Endothelial cell of umbilical vein (primary cell): ENCODE measurements at regions not wholly inside any gene's neighbourhood (a gene's known extent, or its start where the extent isn't known, plus 50 kb on each side); places are given as distances from the start of the nearest gene placed in this dataset.

Source experiments
- BruUV-seq: library from RNA; stranded (reverse); fragments of 400-500 nt; replicated peaks from 2 replicates; lab custom pipeline; 2021; lab: Mats Ljungman, UMichigan
- CTCF ChIA-PET: fragments of 300-600, 350-600 bp; sonication (Branson Sonifier 250); formaldehyde crosslinking; loops from one replicate; lab custom pipeline; 2021; ENCODE audit warnings: antibody characterized with exemption, inconsistent platforms; lab: Charles Lee
- POLR2A ChIA-PET: fragments of 300-600, 350-600 bp; sonication (Branson Sonifier 250); formaldehyde crosslinking; loops from one replicate; lab custom pipeline; 2021; ENCODE audit warnings: antibody characterized with exemption, inconsistent platforms; lab: Charles Lee
- DNase-seq: peaks from one replicate; pipeline ENCODE4 v3.0.0-alpha.2; 2011; ENCODE audit warnings: low read depth, low spot score
- FAIRE-seq: peaks from 2 replicates; lab custom pipeline; 2011; peaks lifted over from hg19 to GRCh38; lab: Jason Lieb, UNC
- H2AFZ ChIP-seq: 2 replicates; pipeline ENCODE4 v1.6.0; 2012; ENCODE audit warnings: low read depth, low read length, control low read depth, inconsistent platforms
- H3K27ac ChIP-seq: 2 replicates; pipeline ENCODE4 v1.5.1; 2011; ENCODE audit warnings: low read depth, mild to moderate bottlenecking, control low read depth, low read length, moderate library complexity; ENCODE audit not compliant: insufficient read depth
- H3K27me3 ChIP-seq, 2 experiments: 2 replicates each; pipeline versions ENCODE4 v1.6.0 to v1.6.1; 2011; ENCODE audit warnings: low read length in 2 of 2, mixed read lengths in 1 of 2; ENCODE audit not compliant: control insufficient read depth in 2 of 2, insufficient read depth in 2 of 2
- H3K36me3 ChIP-seq, 2 experiments: 2 replicates in 1 of 2; 3 replicates in 1 of 2; pipeline ENCODE4 v1.5.1; 2011; ENCODE audit warnings: low read length in 2 of 2, mild to moderate bottlenecking in 1 of 2, moderate library complexity in 1 of 2; ENCODE audit not compliant: control insufficient read depth in 2 of 2, insufficient read depth in 2 of 2; ENCODE audit errors: extremely low read depth in 1 of 2
- H3K4me1 ChIP-seq: 3 replicates; pipeline ENCODE4 v1.5.1; 2011; ENCODE audit warnings: mild to moderate bottlenecking, low read length; ENCODE audit not compliant: control insufficient read depth, insufficient read depth; ENCODE audit errors: extremely low read depth
- H3K4me2 ChIP-seq: 2 replicates; pipeline ENCODE4 v1.6.1; 2011; ENCODE audit warnings: low read length, control low read depth, mixed read lengths; ENCODE audit not compliant: insufficient read depth
- H3K4me3 ChIP-seq, 3 experiments: fragments of 200-600 bp in 1 of 3; sonication (generic), shearing (Covaris generic) in 1 of 3; replicated peaks in 1 of 3; 2 replicates each; pipeline ENCODE4 v1.5.1; 2011 to 2016; ENCODE audit warnings: control low read depth in 3 of 3, low read length in 3 of 3, mild to moderate bottlenecking in 2 of 3, inconsistent platforms in 1 of 3, low read depth in 1 of 3, moderate library complexity in 1 of 3; ENCODE audit not compliant: insufficient read depth in 1 of 3
- H3K79me2 ChIP-seq: 2 replicates; pipeline ENCODE4 v1.6.0; 2012; ENCODE audit warnings: low read length, inconsistent platforms; ENCODE audit not compliant: control insufficient read depth, insufficient read depth
- H3K9ac ChIP-seq: replicated peaks from 2 replicates; pipeline ENCODE3; 2011; ENCODE audit warnings: low read length, control low read depth; ENCODE audit not compliant: insufficient read depth; ENCODE audit errors: extremely low read depth
- H3K9me1 ChIP-seq: replicated peaks from 3 replicates; pipeline ENCODE4 v1.6.0; 2011; ENCODE audit warnings: mild to moderate bottlenecking, low read length; ENCODE audit not compliant: control insufficient read depth, insufficient read depth; ENCODE audit errors: extremely low read depth
- H3K9me3 ChIP-seq: replicated peaks from 2 replicates; pipeline ENCODE4 v1.5.1; 2012; ENCODE audit warnings: low read length, inconsistent platforms; ENCODE audit not compliant: control insufficient read depth, insufficient read depth
- H4K20me1 ChIP-seq: replicated peaks from 2 replicates; pipeline ENCODE3; 2011; ENCODE audit warnings: mild to moderate bottlenecking, low read length; ENCODE audit not compliant: control insufficient read depth, insufficient read depth; ENCODE audit errors: extremely low read depth
- EZH2 ChIP-seq: IDR thresholded peaks from 2 replicates; pipeline ENCODE4 v1.6.1; 2012; ENCODE audit warnings: borderline replicate concordance, low read depth, mild to moderate bottlenecking, moderate library complexity, low read length, inconsistent platforms; ENCODE audit not compliant: severe bottlenecking
- FOS ChIP-seq: IDR thresholded peaks from 2 replicates; pipeline ENCODE4 v1.6.1; 2011; ENCODE audit warnings: mild to moderate bottlenecking, low read length, moderate library complexity, borderline replicate concordance; ENCODE audit not compliant: insufficient read depth
- GATA2 ChIP-seq: IDR thresholded peaks from 2 replicates; pipeline ENCODE4 v1.7.0; 2011; ENCODE audit warnings: low read depth, mild to moderate bottlenecking, moderate library complexity, mixed read lengths, low read length; ENCODE audit not compliant: insufficient read length, insufficient read depth
- JUN ChIP-seq: IDR thresholded peaks from 2 replicates; pipeline ENCODE4 v1.6.1; 2011; ENCODE audit warnings: borderline replicate concordance, low read depth; ENCODE audit not compliant: insufficient read length, insufficient read depth
- MYC ChIP-seq: IDR thresholded peaks from one replicate; pipeline ENCODE4 v1.6.1; 2011; ENCODE audit warnings: mild to moderate bottlenecking, low read depth, low read length
- POLR2A ChIP-seq: IDR thresholded peaks from 2 replicates; pipeline ENCODE4 v1.6.1; 2012; ENCODE audit warnings: low read depth, mild to moderate bottlenecking, control low read depth, low read length
- POLR2AphosphoS5 ChIP-seq: IDR thresholded peaks from 2 replicates; pipeline ENCODE4 v1.6.1; 2012; ENCODE audit warnings: low read depth, mild to moderate bottlenecking, control low read depth, low read length, moderate library complexity; ENCODE audit not compliant: insufficient read depth
- dilution Hi-C: fragments of 300-500 bp; cut with MboI; formaldehyde crosslinking; loops from one replicate; pipeline ENCODE4 v1.15.0; 2019; ENCODE audit warnings: low sequenced_read_pairs; ENCODE audit not compliant: extremely low pct_ligation_motif_present
- intact Hi-C: fragments of 100-400 bp; cut with micrococcal nuclease; formaldehyde crosslinking; loops from one replicate; pipeline ENCODE4 v1.10.0; 2022
- TF ChIP-seq, protein P1 (sequence below): IDR thresholded peaks from 2 replicates; pipeline ENCODE4 v1.6.1; 2011; ENCODE audit not compliant: insufficient read depth, insufficient read length
- TF ChIP-seq, protein P2 (sequence below), 2 donors: IDR thresholded peaks; 1 replicate in 1 of 2; 2 replicates in 1 of 2; pipeline ENCODE4 v1.5.1; 2011; ENCODE audit warnings: low read length in 2 of 2, mild to moderate bottlenecking in 2 of 2, moderate library complexity in 2 of 2, control low read depth in 1 of 2, inconsistent platforms in 1 of 2, low read depth in 1 of 2; ENCODE audit not compliant: insufficient read depth in 1 of 2; ENCODE audit errors: extremely low read depth in 1 of 2

DNA sequence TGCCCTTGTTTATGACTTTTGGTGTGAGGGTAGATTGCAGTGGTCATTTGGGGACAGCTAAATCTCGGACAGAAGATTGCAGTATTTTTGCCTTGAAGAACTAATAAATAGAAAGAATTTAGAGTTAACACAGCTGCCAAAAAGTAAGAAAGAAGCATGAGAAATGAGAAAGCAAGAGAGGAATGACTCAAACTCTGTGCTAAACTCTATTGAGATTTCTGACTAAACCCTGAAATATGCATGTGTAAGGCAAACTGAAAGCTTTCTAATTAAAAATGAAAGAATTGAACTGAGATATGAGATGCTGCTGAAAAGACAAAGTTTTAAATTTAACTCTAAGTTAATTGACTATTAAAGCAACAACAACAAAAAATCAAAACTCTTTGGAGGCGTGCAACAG lies 791.3 kb downstream of the RAB28 start:
- H4K20me1 ChIP-seq = no peaks in the 10 kb centered on the region
- no peak overlapping the region for H3K27ac ChIP-seq
- H3K4me3 ChIP-seq = no peak overlapping the region
- no peaks in the 10 kb centered on the region for H3K4me1 ChIP-seq
- H3K4me2 ChIP-seq = no peak overlapping the region
- FAIRE-seq = no peak
- CTCF ChIA-PET = no interaction called here
- no peaks in the 10 kb centered on the region for H3K79me2 ChIP-seq
- no peak overlapping the region for H3K9ac ChIP-seq
- no peaks in the 10 kb centered on the region for H3K36me3 ChIP-seq
- intact Hi-C loops (no loop called here), dilution Hi-C loops (no loop called here)
- H3K9me3 ChIP-seq = no peaks in the 10 kb centered on the region
- DNase-seq = no peak
- no TSS peak for BruUV-seq
- POLR2A ChIA-PET = no interaction called here
- H3K27me3 ChIP-seq = no peaks in the 10 kb centered on the region
- no peaks in the 10 kb centered on the region for H3K9me1 ChIP-seq
- H2AFZ ChIP-seq = no peak overlapping the region
- TF ChIP-seq JUN = no peak
- TF ChIP-seq, protein P1, sequence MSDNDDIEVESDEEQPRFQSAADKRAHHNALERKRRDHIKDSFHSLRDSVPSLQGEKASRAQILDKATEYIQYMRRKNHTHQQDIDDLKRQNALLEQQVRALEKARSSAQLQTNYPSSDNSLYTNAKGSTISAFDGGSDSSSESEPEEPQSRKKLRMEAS = no peak
- no peak for TF ChIP-seq FOS
- TF ChIP-seq EZH2 = no peak

DNA sequence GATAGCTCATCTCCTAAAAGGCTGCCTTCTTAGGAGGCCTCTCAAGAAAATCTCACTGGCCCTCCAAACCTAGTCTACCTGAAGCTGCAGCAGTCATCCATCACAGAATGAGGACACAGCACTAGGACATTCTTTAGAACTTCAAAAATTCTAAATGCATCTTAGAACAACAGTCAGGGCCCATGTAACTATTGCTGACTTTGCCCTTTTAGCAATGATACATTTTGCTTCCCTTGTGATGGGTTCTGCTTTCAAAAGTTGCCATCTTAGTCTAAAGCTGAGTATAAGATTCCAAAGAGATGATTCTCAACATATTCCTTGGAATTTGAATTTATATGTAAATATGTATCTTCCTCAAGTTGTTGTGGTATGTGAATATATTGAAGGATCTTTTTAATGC lies 793.0 kb downstream of the RAB28 start:
- CTCF ChIA-PET = no interaction called here

More for the DNA sequence above, 793.0 kb downstream of the RAB28 start:
- intact Hi-C loops (no loop called here), dilution Hi-C loops (no loop called here)
- FAIRE-seq = no peak
- Histone ChIP-seq H3K9ac (no peak overlapping the region), H3K27ac (no peak overlapping the region), H2AFZ (no peak overlapping the region), H3K79me2 (no peaks in the 10 kb centered on the region), H4K20me1 (no peaks in the 10 kb centered on the region), H3K4me1 (no peaks in the 10 kb centered on the region), H3K4me3 (no peak overlapping the region), H3K4me2 (no peak overlapping the region), H3K27me3 (no peaks in the 10 kb centered on the region), H3K9me1 (no peaks in the 10 kb centered on the region), H3K36me3 (no peaks in the 10 kb centered on the region), H3K9me3 (no peaks in the 10 kb centered on the region)
- TF ChIP-seq POLR2AphosphoS5 (no peak), EZH2 (no peak), MYC (no peak), POLR2A (no peak), GATA2 (no peak), JUN (no peak), FOS (no peak)
- TF ChIP-seq, protein P2, sequence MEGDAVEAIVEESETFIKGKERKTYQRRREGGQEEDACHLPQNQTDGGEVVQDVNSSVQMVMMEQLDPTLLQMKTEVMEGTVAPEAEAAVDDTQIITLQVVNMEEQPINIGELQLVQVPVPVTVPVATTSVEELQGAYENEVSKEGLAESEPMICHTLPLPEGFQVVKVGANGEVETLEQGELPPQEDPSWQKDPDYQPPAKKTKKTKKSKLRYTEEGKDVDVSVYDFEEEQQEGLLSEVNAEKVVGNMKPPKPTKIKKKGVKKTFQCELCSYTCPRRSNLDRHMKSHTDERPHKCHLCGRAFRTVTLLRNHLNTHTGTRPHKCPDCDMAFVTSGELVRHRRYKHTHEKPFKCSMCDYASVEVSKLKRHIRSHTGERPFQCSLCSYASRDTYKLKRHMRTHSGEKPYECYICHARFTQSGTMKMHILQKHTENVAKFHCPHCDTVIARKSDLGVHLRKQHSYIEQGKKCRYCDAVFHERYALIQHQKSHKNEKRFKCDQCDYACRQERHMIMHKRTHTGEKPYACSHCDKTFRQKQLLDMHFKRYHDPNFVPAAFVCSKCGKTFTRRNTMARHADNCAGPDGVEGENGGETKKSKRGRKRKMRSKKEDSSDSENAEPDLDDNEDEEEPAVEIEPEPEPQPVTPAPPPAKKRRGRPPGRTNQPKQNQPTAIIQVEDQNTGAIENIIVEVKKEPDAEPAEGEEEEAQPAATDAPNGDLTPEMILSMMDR (IDR thresholded peaks at IDR 0.05; ENCODE audit: extremely low read depth in 1 of 2, insufficient read depth in 1 of 2, low read depth in 1 of 2, low read length in 2 of 2) = no peak
- TF ChIP-seq, protein P1 = no peak
- no TSS peak for BruUV-seq
- POLR2A ChIA-PET = no interaction called here
- DNase-seq = no peak
